Stimulated activated CD4-positive, alpha-beta T cell treated with anti-CD3 and anti-CD28 coated beads, TNF-alpha, amount 100 ng/mL, for 48 hours (primary cell): ENCODE measurements at regions not wholly inside any gene's neighbourhood (a gene's known extent, or its start where the extent isn't known, plus 50 kb on each side); places are given as distances from the start of the nearest gene placed in this dataset.
"Not testable (repeated sequence)": the region's sequence is repeated elsewhere in the genome, so short reads cannot be mapped to it uniquely, and the experiment has no call there.

Experiments used
- DNase-seq, 3 donors: peaks; one replicate each; pipeline ENCODE4 v3.0.0-alpha.2; 2020; ENCODE audit warnings: low read depth in 3 of 3

GRCh38 chrX:14351611-14352303 is 177.6 kb upstream of the GLRA2 start:
- no peak for DNase-seq

- no peak for DNase-seq
These were observed 181.8 kb upstream of the GLRA2 start for GRCh38 chrX:14347523-14347922.

- no peak for DNase-seq
These were observed 185.0 kb upstream of the GLRA2 start for GRCh38 chrX:14344172-14344940.

- no peak for DNase-seq
These were observed 219.9 kb upstream of the GLRA2 start for GRCh38 chrX:14309431-14309830.

- not testable (repeated sequence) for DNase-seq
These were observed 220.4 kb upstream of the GLRA2 start for GRCh38 chrX:14308976-14309375.

- no peak for DNase-seq
These were observed 225.4 kb upstream of the GLRA2 start for GRCh38 chrX:14303891-14304290.

GRCh38 chrX:14302561-14302960 is 226.8 kb upstream of the GLRA2 start:
- not testable (repeated sequence) for DNase-seq

- no peak for DNase-seq
These were observed 229.0 kb upstream of the GLRA2 start for GRCh38 chrX:14300376-14300775.

- DNase-seq: no peak
These were observed 233.9 kb upstream of the GLRA2 start for GRCh38 chrX:14295426-14295825.

GRCh38 chrX:14291666-14292500 is 237.5 kb upstream of the GLRA2 start:
- DNase-seq: no peak

GRCh38 chrX:14290335-14290734 is 239.0 kb upstream of the GLRA2 start:
- DNase-seq: no peak

GRCh38 chrX:14274691-14275090 is 245.0 kb upstream of the GEMIN8 start:
- no peak for DNase-seq

GRCh38 chrX:14267216-14267615 is 237.5 kb upstream of the GEMIN8 start:
- DNase-seq: no peak

GRCh38 chrX:14266705-14267104 is 237.0 kb upstream of the GEMIN8 start:
- DNase-seq: no peak

- DNase-seq: no peak
These were observed 214.1 kb upstream of the GEMIN8 start for GRCh38 chrX:14243823-14244222.

- DNase-seq: no peak
These were observed 205.3 kb upstream of the GEMIN8 start for GRCh38 chrX:14235004-14235403.

GRCh38 chrX:14232688-14233087 is 203.0 kb upstream of the GEMIN8 start:
- DNase-seq: no peak

GRCh38 chrX:14228611-14229010 is 198.9 kb upstream of the GEMIN8 start:
- DNase-seq: no peak

GRCh38 chrX:14220386-14220944 is 190.8 kb upstream of the GEMIN8 start:
- no peak for DNase-seq

GRCh38 chrX:14209034-14209433 is 179.3 kb upstream of the GEMIN8 start:
- no peak for DNase-seq

GRCh38 chrX:14194711-14195110 is 165.0 kb upstream of the GEMIN8 start:
- no peak for DNase-seq

- DNase-seq: no peak
These were observed 163.9 kb upstream of the GEMIN8 start for GRCh38 chrX:14193547-14193946.
